HTR-8/SVneo (cell line): ENCODE measurements at regions not wholly inside any gene's neighbourhood (a gene's known extent, or its start where the extent isn't known, plus 50 kb on each side); places are given as distances from the start of the nearest gene placed in this dataset.
"Not testable (repeated sequence)": the region's sequence is repeated elsewhere in the genome, so short reads cannot be mapped to it uniquely, and the experiment has no call there.

ENCODE experiments used
- DNase-seq: peaks from one replicate; pipeline ENCODE4 v3.0.0; 2011; ENCODE audit warnings: low spot score, mixed read lengths; ENCODE audit not compliant: insufficient read length
- FAIRE-seq: peaks from 2 replicates; lab custom pipeline; 2011; peaks lifted over from hg19 to GRCh38; lab: Jason Lieb, UNC

- FAIRE-seq (no peak), DNase-seq (no peak)
Observed at GRCh38 chr6:1445650-1446330, 56.4 kb downstream of the FOXF2 start.

- DNase-seq: no peak
- FAIRE-seq: no peak
Observed at GRCh38 chr6:1449896-1450295, 60.5 kb downstream of the FOXF2 start.

- no peak for FAIRE-seq
- DNase-seq: no peak
Observed at GRCh38 chr6:1453024-1453423, 63.6 kb downstream of the FOXF2 start.

GRCh38 chr6:1456816-1457215 is 67.4 kb downstream of the FOXF2 start:
- not testable (repeated sequence) for FAIRE-seq, DNase-seq

GRCh38 chr6:1461207-1461606 is 71.8 kb downstream of the FOXF2 start:
- DNase-seq (no peak), FAIRE-seq (no peak)

GRCh38 chr6:1461736-1462135 is 72.4 kb downstream of the FOXF2 start:
- DNase-seq (no peak), FAIRE-seq (no peak)

- FAIRE-seq: no peak
- no peak for DNase-seq
Observed at GRCh38 chr6:1463275-1463674, 73.9 kb downstream of the FOXF2 start.

GRCh38 chr6:1463751-1464426 is 74.5 kb downstream of the FOXF2 start:
- no peak for FAIRE-seq
- no peak for DNase-seq

GRCh38 chr6:1464781-1465370 is 75.5 kb downstream of the FOXF2 start:
- DNase-seq (no peak), FAIRE-seq (no peak)

GRCh38 chr6:1468126-1468525 is 78.8 kb downstream of the FOXF2 start:
- no peak for DNase-seq
- FAIRE-seq: no peak

- no peak for FAIRE-seq
Observed at GRCh38 chr6:1470040-1470439, 80.7 kb downstream of the FOXF2 start.

GRCh38 chr6:1472643-1473042 is 83.3 kb downstream of the FOXF2 start:
- no peak for FAIRE-seq
- no peak for DNase-seq

More at GRCh38 chr6:1470040-1470439, 80.7 kb downstream of the FOXF2 start:
- DNase-seq: no peak

- DNase-seq (no peak), FAIRE-seq (no peak)
Observed at GRCh38 chr6:1473166-1473565, 83.8 kb downstream of the FOXF2 start.

GRCh38 chr6:1473598-1473997 is 84.2 kb downstream of the FOXF2 start:
- FAIRE-seq: no peak

GRCh38 chr6:1474205-1474604 is 84.8 kb downstream of the FOXF2 start:
- DNase-seq: no peak
- FAIRE-seq: no peak

More at GRCh38 chr6:1473598-1473997, 84.2 kb downstream of the FOXF2 start:
- no peak for DNase-seq

- FAIRE-seq: no peak
- DNase-seq: no peak
Observed at GRCh38 chr6:1475174-1475573, 85.8 kb downstream of the FOXF2 start.

GRCh38 chr6:1477432-1478090 is 88.2 kb downstream of the FOXF2 start:
- DNase-seq (peak; percentile 49), FAIRE-seq (no peak)

- FAIRE-seq: peak; percentile 97
Observed at GRCh38 chr6:1478163-1478826, 88.9 kb downstream of the FOXF2 start.

GRCh38 chr6:1479095-1479494 is 89.7 kb downstream of the FOXF2 start:
- FAIRE-seq: no peak
- no peak for DNase-seq

More at GRCh38 chr6:1478163-1478826, 88.9 kb downstream of the FOXF2 start:
- not testable (repeated sequence) for DNase-seq

GRCh38 chr6:1479601-1480221 is 90.3 kb downstream of the FOXF2 start:
- no peak for FAIRE-seq
- DNase-seq: no peak
